T1000 (cell line): ENCODE measurements at regions not wholly inside any gene's neighbourhood (a gene's known extent, or its start where the extent isn't known, plus 50 kb on each side); places are given as distances from the start of the nearest gene placed in this dataset.
A peak's percentile ranks its signal among the peaks of the same experiment; 100 is the strongest.

Experiments
- DNase-seq: peaks from one replicate; lab custom pipeline; 2025; ENCODE audit warnings: mixed read lengths; lab: John Stamatoyannopoulos, UW

- no peak for DNase-seq
Measured at GRCh38 chr3:107899990-107900651, 190.7 kb downstream of the CD47 start.

GRCh38 chr3:107897471-107898061 is 193.3 kb downstream of the CD47 start:
- no peak for DNase-seq

- DNase-seq, result no peak
Measured at GRCh38 chr3:107894998-107895397, 195.8 kb downstream of the CD47 start.

GRCh38 chr3:107892955-107893624 is 197.7 kb downstream of the CD47 start:
- no peak for DNase-seq

GRCh38 chr3:107884719-107885460 is 205.9 kb downstream of the CD47 start:
- DNase-seq, result peak; percentile 70

GRCh38 chr3:107884028-107884427 is 206.8 kb downstream of the CD47 start:
- DNase-seq, result no peak

- DNase-seq, result no peak
Measured at GRCh38 chr3:107882881-107883280, 207.9 kb downstream of the CD47 start.

- no peak for DNase-seq
Measured at GRCh38 chr3:107882261-107882660, 208.6 kb downstream of the CD47 start.

GRCh38 chr3:107881509-107881908 is 209.3 kb downstream of the CD47 start:
- DNase-seq, result no peak

GRCh38 chr3:107880702-107881101 is 210.1 kb downstream of the CD47 start:
- no peak for DNase-seq

GRCh38 chr3:107877936-107878335 is 212.9 kb downstream of the CD47 start:
- no peak for DNase-seq

- no peak for DNase-seq
Measured at GRCh38 chr3:107870943-107871638, 219.7 kb downstream of the CD47 start.

GRCh38 chr3:107870096-107870495 is 220.7 kb downstream of the CD47 start:
- no peak for DNase-seq

GRCh38 chr3:107868449-107868848 is 222.4 kb downstream of the CD47 start:
- DNase-seq, result no peak

- no peak for DNase-seq
Measured at GRCh38 chr3:107861904-107862303, 228.9 kb downstream of the CD47 start.

GRCh38 chr3:107861422-107861821 is 229.4 kb downstream of the CD47 start:
- DNase-seq, result no peak
